ENCODE measurements at regions not wholly inside any gene's neighbourhood (a gene's known extent, or its start where the extent isn't known, plus 50 kb on each side); places are given as distances from the start of the nearest gene placed in this dataset.

- DNase-seq (ENCODE audit: low spot score): no peak
- Mint-ChIP-seq H3K27me3 (ENCODE audit: low read depth) (no peaks in the 10 kb centered on the region), H3K4me1 (ENCODE audit: low read depth) (peaks cover 16% of the 10 kb centered on the region), H3K36me3 (ENCODE audit: low read depth) (no peaks in the 10 kb centered on the region), H3K27ac (ENCODE audit: unreplicated experiment) (peak overlapping the region; percentile 52), H3K9me3 (ENCODE audit: low read depth) (no peaks in the 10 kb centered on the region), H3K4me3 (ENCODE audit: unreplicated experiment) (no peak overlapping the region)
- TF ChIP-seq CTCF (IDR thresholded peaks at IDR 0.05): no peak
Measured at GRCh38 chr11:92776676-92777075, 192.8 kb upstream of the MTNR1B start.

- no peaks in the 10 kb centered on the region for H3K27me3 Mint-ChIP-seq (ENCODE audit: low read depth)
- peaks cover 24% of the 10 kb centered on the region for H3K4me1 Mint-ChIP-seq (ENCODE audit: low read depth)
- DNase-seq (ENCODE audit: low spot score): no peak
- H3K9me3 Mint-ChIP-seq (ENCODE audit: low read depth): no peaks in the 10 kb centered on the region
- no peak overlapping the region for H3K27ac Mint-ChIP-seq (ENCODE audit: unreplicated experiment)
- H3K4me3 Mint-ChIP-seq (ENCODE audit: unreplicated experiment): no peak overlapping the region
- no peaks in the 10 kb centered on the region for H3K36me3 Mint-ChIP-seq (ENCODE audit: low read depth)
- TF ChIP-seq CTCF (IDR thresholded peaks at IDR 0.05): no peak
Measured at GRCh38 chr11:92779746-92780145, 189.7 kb upstream of the MTNR1B start.

GRCh38 chr11:92781151-92781550 lies 188.3 kb upstream of the MTNR1B start:
- no peak overlapping the region for H3K27ac Mint-ChIP-seq (ENCODE audit: unreplicated experiment)
- no peak for TF ChIP-seq CTCF (IDR thresholded peaks at IDR 0.05)

GRCh38 chr11:92782806-92783205 lies 186.6 kb upstream of the MTNR1B start:
- H3K4me1 Mint-ChIP-seq (ENCODE audit: low read depth): peaks cover 11% of the 10 kb centered on the region
- DNase-seq (ENCODE audit: low spot score): no peak
- no peak for TF ChIP-seq CTCF (IDR thresholded peaks at IDR 0.05)
- H3K9me3 Mint-ChIP-seq (ENCODE audit: low read depth): no peaks in the 10 kb centered on the region
- H3K36me3 Mint-ChIP-seq (ENCODE audit: low read depth): no peaks in the 10 kb centered on the region
- no peak overlapping the region for H3K4me3 Mint-ChIP-seq (ENCODE audit: unreplicated experiment)
- H3K27me3 Mint-ChIP-seq (ENCODE audit: low read depth): no peaks in the 10 kb centered on the region
- no peak overlapping the region for H3K27ac Mint-ChIP-seq (ENCODE audit: unreplicated experiment)

More at GRCh38 chr11:92781151-92781550, 188.3 kb upstream of the MTNR1B start:
- Mint-ChIP-seq H3K27me3 (ENCODE audit: low read depth) (no peaks in the 10 kb centered on the region), H3K36me3 (ENCODE audit: low read depth) (no peaks in the 10 kb centered on the region), H3K9me3 (ENCODE audit: low read depth) (no peaks in the 10 kb centered on the region), H3K4me3 (ENCODE audit: unreplicated experiment) (no peak overlapping the region), H3K4me1 (ENCODE audit: low read depth) (peaks cover 22% of the 10 kb centered on the region)
- DNase-seq (ENCODE audit: low spot score): no peak

GRCh38 chr11:92784331-92784730 lies 185.1 kb upstream of the MTNR1B start:
- TF ChIP-seq CTCF (IDR thresholded peaks at IDR 0.05): no peak
- Mint-ChIP-seq H3K27ac (ENCODE audit: unreplicated experiment) (no peak overlapping the region), H3K27me3 (ENCODE audit: low read depth) (no peaks in the 10 kb centered on the region)

More at GRCh38 chr11:92784331-92784730, 185.1 kb upstream of the MTNR1B start:
- H3K4me3 Mint-ChIP-seq (ENCODE audit: unreplicated experiment): no peak overlapping the region
- no peak for DNase-seq (ENCODE audit: low spot score)
- H3K36me3 Mint-ChIP-seq (ENCODE audit: low read depth): no peaks in the 10 kb centered on the region
- peaks cover 11% of the 10 kb centered on the region for H3K4me1 Mint-ChIP-seq (ENCODE audit: low read depth)
- no peaks in the 10 kb centered on the region for H3K9me3 Mint-ChIP-seq (ENCODE audit: low read depth)
